ENCODE measurements at regions not wholly inside any gene's neighbourhood (a gene's known extent, or its start where the extent isn't known, plus 50 kb on each side); places are given as distances from the start of the nearest gene placed in this dataset.
A peak's percentile ranks its signal among the peaks of the same experiment; 100 is the strongest.

GRCh38 chr5:167263185-167263584 is 1028.3 kb upstream of the WWC1 start:
- DNase-seq (ENCODE audit: low read depth), result no peak

- no peak for DNase-seq (ENCODE audit: low read depth)
Observed at GRCh38 chr5:167264348-167264747, 1027.1 kb upstream of the WWC1 start.

GRCh38 chr5:167268337-167268736 is 1023.1 kb upstream of the WWC1 start:
- DNase-seq (ENCODE audit: low read depth), result no peak

GRCh38 chr5:167269146-167269545 is 1022.3 kb upstream of the WWC1 start:
- no peak for DNase-seq (ENCODE audit: low read depth)

GRCh38 chr5:167271081-167271480 is 1020.4 kb upstream of the WWC1 start:
- no peak for DNase-seq (ENCODE audit: low read depth)

- no peak for DNase-seq (ENCODE audit: low read depth)
Observed at GRCh38 chr5:167271511-167271910, 1019.9 kb upstream of the WWC1 start.

- DNase-seq (ENCODE audit: low read depth), result no peak
Observed at GRCh38 chr5:167280111-167280510, 1011.3 kb upstream of the WWC1 start.

- DNase-seq (ENCODE audit: low read depth), result no peak
Observed at GRCh38 chr5:167281925-167282324, 1009.5 kb upstream of the WWC1 start.

- no peak for DNase-seq (ENCODE audit: low read depth)
Observed at GRCh38 chr5:167283691-167284090, 1007.8 kb upstream of the WWC1 start.

- DNase-seq (ENCODE audit: low read depth), result no peak
Observed at GRCh38 chr5:167284222-167284890, 1007.1 kb upstream of the WWC1 start.

GRCh38 chr5:167285591-167285990 is 1005.9 kb upstream of the WWC1 start:
- DNase-seq (ENCODE audit: low read depth), result no peak

GRCh38 chr5:167286891-167287290 is 1004.6 kb upstream of the WWC1 start:
- no peak for DNase-seq (ENCODE audit: low read depth)

GRCh38 chr5:167290478-167290877 is 1001.0 kb upstream of the WWC1 start:
- DNase-seq (ENCODE audit: low read depth), result no peak

GRCh38 chr5:167294882-167295680 is 996.4 kb upstream of the WWC1 start:
- DNase-seq (ENCODE audit: low read depth), result peak; percentile 63

- DNase-seq (ENCODE audit: low read depth), result no peak
Observed at GRCh38 chr5:167295681-167296005, 995.8 kb upstream of the WWC1 start.

- peak; percentile 21 for DNase-seq (ENCODE audit: low read depth)
Observed at GRCh38 chr5:167296066-167296465, 995.4 kb upstream of the WWC1 start.

GRCh38 chr5:167296661-167297060 is 994.8 kb upstream of the WWC1 start:
- DNase-seq (ENCODE audit: low read depth), result peak; percentile 20

GRCh38 chr5:167299861-167300260 is 991.6 kb upstream of the WWC1 start:
- peak; percentile 17 for DNase-seq (ENCODE audit: low read depth)

- DNase-seq (ENCODE audit: low read depth), result no peak
Observed at GRCh38 chr5:167303582-167303981, 987.9 kb upstream of the WWC1 start.

- no peak for DNase-seq (ENCODE audit: low read depth)
Observed at GRCh38 chr5:167304834-167305469, 986.5 kb upstream of the WWC1 start.

- DNase-seq (ENCODE audit: low read depth), result no peak
Observed at GRCh38 chr5:167305591-167306213, 985.7 kb upstream of the WWC1 start.

GRCh38 chr5:167307042-167307441 is 984.4 kb upstream of the WWC1 start:
- DNase-seq (ENCODE audit: low read depth), result no peak

All from myocyte (in vitro differentiated cells).